Mesothelial cell of epicardium (in vitro differentiated cells): ENCODE measurements at regions not wholly inside any gene's neighbourhood (a gene's known extent, or its start where the extent isn't known, plus 50 kb on each side); places are given as distances from the start of the nearest gene placed in this dataset.
A peak's percentile ranks its signal among the peaks of the same experiment; 100 is the strongest.

Experiments used
- DNase-seq, 2 experiments: peaks; one replicate each; pipeline ENCODE4 v3.0.0; 2021; ENCODE audit warnings: low spot score in 2 of 2; ENCODE audit not compliant: unreplicated experiment in 2 of 2
- H3K27ac Mint-ChIP-seq: 2 replicates; pipeline ENCODE4 v1.8.0; 2021; ENCODE audit warnings: mixed read lengths
- H3K27me3 Mint-ChIP-seq: 2 replicates; pipeline ENCODE4 v1.8.0; 2021; ENCODE audit warnings: low read depth, mixed read lengths
- H3K36me3 Mint-ChIP-seq: 2 replicates; pipeline ENCODE4 v1.8.0; 2021; ENCODE audit warnings: mixed read lengths
- H3K4me1 Mint-ChIP-seq: 2 replicates; pipeline ENCODE4 v1.8.0; 2021; ENCODE audit warnings: mixed read lengths
- H3K4me3 Mint-ChIP-seq: 2 replicates; pipeline ENCODE4 v1.8.0; 2021; ENCODE audit warnings: mild to moderate bottlenecking, moderate library complexity, mixed read lengths
- H3K9me3 Mint-ChIP-seq: 2 replicates; pipeline ENCODE4 v1.8.0; 2021; ENCODE audit warnings: mixed read lengths
- CTCF ChIP-seq: fragments of 200-600 bp; sonication (generic); IDR thresholded peaks from one replicate; pipeline ENCODE4 v1.5.0; 2021; ENCODE audit warnings: antibody characterized with exemption; ENCODE audit not compliant: unreplicated experiment

GRCh38 chr11:45530111-45530510, 135.3 kb downstream of the CHST1 start:
- no peak overlapping the region for H3K27ac Mint-ChIP-seq
- DNase-seq = no peak
- no peak for TF ChIP-seq CTCF
- peaks cover 8% of the 10 kb centered on the region for H3K4me1 Mint-ChIP-seq
- H3K27me3 Mint-ChIP-seq = peaks cover 48% of the 10 kb centered on the region
- H3K9me3 Mint-ChIP-seq = no peaks in the 10 kb centered on the region
- H3K4me3 Mint-ChIP-seq = no peak overlapping the region
- H3K36me3 Mint-ChIP-seq = no peaks in the 10 kb centered on the region

- Mint-ChIP-seq H3K4me1 (peaks cover 8% of the 10 kb centered on the region), H3K27me3 (peaks cover 44% of the 10 kb centered on the region), H3K27ac (no peak overlapping the region), H3K9me3 (no peaks in the 10 kb centered on the region), H3K4me3 (no peak overlapping the region), H3K36me3 (no peaks in the 10 kb centered on the region)
- no peak for TF ChIP-seq CTCF
- no peak for DNase-seq
These were observed 137.0 kb downstream of the CHST1 start for GRCh38 chr11:45528435-45528834.

GRCh38 chr11:45527898-45528297, 137.5 kb downstream of the CHST1 start:
- no peak overlapping the region for H3K4me3 Mint-ChIP-seq
- no peak overlapping the region for H3K27ac Mint-ChIP-seq
- no peaks in the 10 kb centered on the region for H3K36me3 Mint-ChIP-seq
- no peak for TF ChIP-seq CTCF
- H3K27me3 Mint-ChIP-seq = peaks cover 39% of the 10 kb centered on the region
- DNase-seq = no peak
- no peaks in the 10 kb centered on the region for H3K9me3 Mint-ChIP-seq
- peaks cover 8% of the 10 kb centered on the region for H3K4me1 Mint-ChIP-seq

GRCh38 chr11:45525393-45525792, 140.0 kb downstream of the CHST1 start:
- TF ChIP-seq CTCF = no peak
- no peaks in the 10 kb centered on the region for H3K36me3 Mint-ChIP-seq
- H3K27me3 Mint-ChIP-seq = peaks cover 41% of the 10 kb centered on the region
- peak overlapping the region; percentile 75 for H3K27ac Mint-ChIP-seq
- H3K4me3 Mint-ChIP-seq = no peak overlapping the region
- peaks cover 8% of the 10 kb centered on the region for H3K4me1 Mint-ChIP-seq
- peaks cover 6% of the 10 kb centered on the region for H3K9me3 Mint-ChIP-seq
- peak in 1 of 2 experiments; percentile 50 for DNase-seq

GRCh38 chr11:45523760-45524159, 141.7 kb downstream of the CHST1 start:
- no peak for TF ChIP-seq CTCF
- Mint-ChIP-seq H3K9me3 (peaks cover 6% of the 10 kb centered on the region), H3K27me3 (peaks cover 42% of the 10 kb centered on the region), H3K4me3 (no peak overlapping the region), H3K4me1 (peaks cover 8% of the 10 kb centered on the region), H3K27ac (no peak overlapping the region), H3K36me3 (no peaks in the 10 kb centered on the region)
- DNase-seq = no peak
